HCT116 (cell line): ENCODE measurements at regions not wholly inside any gene's neighbourhood (a gene's known extent, or its start where the extent isn't known, plus 50 kb on each side); places are given as distances from the start of the nearest gene placed in this dataset.

Experiments
- ATAC-seq: fragments of 200-7000 bp; cut with Tn5 transposase; 2 replicates; pipeline ENCODE4 v1.9.1; 2020; ENCODE audit warnings: mild to moderate bottlenecking, moderate library complexity
- BruUV-seq: library from RNA; stranded (reverse); fragments of 400-500 nt; replicated peaks from 2 replicates; lab custom pipeline; 2021; lab: Mats Ljungman, UMichigan
- CTCF ChIA-PET: fragments of 300-600 bp; sonication (Branson Sonifier 250); formaldehyde crosslinking; loops from one replicate; lab custom pipeline; 2021; ENCODE audit warnings: antibody characterized with exemption; lab: Charles Lee
- POLR2A ChIA-PET: fragments of 300-600, 350-600 bp; sonication (Branson Sonifier 250); formaldehyde crosslinking; loops from one replicate; lab custom pipeline; 2021; ENCODE audit warnings: antibody characterized with exemption; lab: Charles Lee
- RAD21 ChIA-PET, 2 experiments: fragments of 300-600 bp; sonication (Branson Sonifier 250); formaldehyde crosslinking; loops; one replicate each; lab custom pipeline; 2023; ENCODE audit warnings: low total read pairs in 2 of 2; ENCODE audit not compliant: uncharacterized antibody in 2 of 2, unreplicated experiment in 2 of 2, low non-redundant PET in 1 of 2; lab: Charles Lee
- DNase-seq: peaks from one replicate; pipeline ENCODE4 v3.0.0-alpha.2; 2010; ENCODE audit warnings: low read depth, low spot score
- H2AFZ ChIP-seq: fragments of 200-600 bp; shearing (Covaris generic), sonication (generic); 2 replicates; pipeline ENCODE4 v1.6.1; 2017; ENCODE audit warnings: low read depth, mixed run types, mixed read lengths, antibody characterized with exemption, low read length; ENCODE audit not compliant: poor library complexity, severe bottlenecking
- H3K27ac ChIP-seq: 2 replicates; pipeline ENCODE4 v1.5.1; 2012; ENCODE audit warnings: low read depth, low read length
- H3K27me3 ChIP-seq: fragments of 200-600 bp; sonication (generic); 2 replicates; pipeline ENCODE4 v1.6.1; 2016; ENCODE audit warnings: mixed run types, low read length, mixed read lengths; ENCODE audit not compliant: insufficient read depth
- H3K36me3 ChIP-seq, 2 experiments: fragments of 200-500 bp in 1 of 2; fragments of 200-600 bp in 1 of 2; sonication (Bioruptor generic) in 1 of 2; sonication (generic) in 1 of 2; 2 replicates each; pipeline versions ENCODE4 v1.5.1 to v1.6.1; 2014 to 2016; ENCODE audit warnings: low read length in 2 of 2, inconsistent platforms in 1 of 2, mixed read lengths in 1 of 2, mixed run types in 1 of 2; ENCODE audit not compliant: insufficient read depth in 2 of 2, control insufficient read depth in 1 of 2
- H3K4me1 ChIP-seq, 2 experiments: fragments of 200-600 bp in 1 of 2; sonication (generic) in 1 of 2; 2 replicates each; pipeline versions ENCODE4 v1.5.1 to v1.6.1; 2012 to 2017; ENCODE audit warnings: low read length in 2 of 2, inconsistent platforms in 1 of 2, mild to moderate bottlenecking in 1 of 2, mixed read lengths in 1 of 2, mixed run types in 1 of 2, moderate library complexity in 1 of 2; ENCODE audit not compliant: insufficient read depth in 2 of 2, control insufficient read depth in 1 of 2
- H3K4me2 ChIP-seq: fragments of 200-600 bp; sonication (generic); 2 replicates; pipeline ENCODE4 v1.6.1; 2017; ENCODE audit warnings: mixed run types, low read length, mixed read lengths
- H3K4me3 ChIP-seq, 2 experiments: fragments of 200-600 bp in 1 of 2; sonication (generic) in 1 of 2; replicated peaks in 1 of 2; 2 replicates each; pipeline ENCODE4 v1.5.1; 2011 to 2016; ENCODE audit warnings: low read length in 2 of 2, control low read depth in 1 of 2, low read depth in 1 of 2, mild to moderate bottlenecking in 1 of 2, mixed read lengths in 1 of 2, mixed run types in 1 of 2
- H3K79me2 ChIP-seq: fragments of 200-600 bp; sonication (generic); 2 replicates; pipeline ENCODE4 v1.6.1; 2017; ENCODE audit warnings: mild to moderate bottlenecking, mixed run types, low read length, moderate library complexity, mixed read lengths; ENCODE audit not compliant: insufficient read depth
- H3K9ac ChIP-seq: fragments of 200-600 bp; sonication (generic); 2 replicates; pipeline ENCODE4 v1.6.1; 2016; ENCODE audit warnings: low read length, mixed read lengths
- H3K9me2 ChIP-seq: fragments of 200-600 bp; sonication (generic), shearing (Covaris generic); 2 replicates; pipeline ENCODE4 v1.6.1; 2017; ENCODE audit warnings: mixed run types, mild to moderate bottlenecking, moderate library complexity; ENCODE audit not compliant: insufficient read depth
- H3K9me3 ChIP-seq, 2 experiments: fragments of 200-500 bp in 1 of 2; fragments of 200-600 bp in 1 of 2; sonication (Bioruptor generic) in 1 of 2; sonication (generic) in 1 of 2; 2 replicates each; pipeline ENCODE4 v1.6.1; 2014 to 2017; ENCODE audit warnings: low read length in 2 of 2, mixed read lengths in 2 of 2, inconsistent platforms in 1 of 2, low read depth in 1 of 2, mild to moderate bottlenecking in 1 of 2, mixed run types in 1 of 2, moderate library complexity in 1 of 2; ENCODE audit not compliant: control insufficient read depth in 1 of 2, insufficient read depth in 1 of 2
- H4K20me1 ChIP-seq: fragments of 200-600 bp; sonication (generic), shearing (Covaris generic); 2 replicates; pipeline ENCODE4 v1.6.1; 2017; ENCODE audit warnings: mixed run types, mild to moderate bottlenecking, moderate library complexity; ENCODE audit not compliant: insufficient read depth
- ATF3 ChIP-seq: IDR thresholded peaks from 2 replicates; pipeline ENCODE4 v1.6.1; 2012
- CEBPB ChIP-seq: IDR thresholded peaks from 2 replicates; pipeline ENCODE4 v1.6.1; 2012; ENCODE audit warnings: low read depth
- CTCF ChIP-seq, 3 experiments: fragments of 200-600 bp in 1 of 3; sonication (generic) in 1 of 3; IDR thresholded peaks in 2 of 3; conservative IDR thresholded peaks in 1 of 3; 2 replicates each; pipeline ENCODE4 v1.5.1; 2012 to 2017; ENCODE audit warnings: low read depth in 2 of 3, low read length in 2 of 3, antibody characterized with exemption in 1 of 3, borderline replicate concordance in 1 of 3, control low read depth in 1 of 3, mild to moderate bottlenecking in 1 of 3, mixed read lengths in 1 of 3, mixed run types in 1 of 3, moderate library complexity in 1 of 3; ENCODE audit not compliant: insufficient read depth in 1 of 3
- EGR1 ChIP-seq: IDR thresholded peaks from 2 replicates; pipeline ENCODE4 v1.6.1; 2012; ENCODE audit warnings: low read depth
- ELF1 ChIP-seq: IDR thresholded peaks from 2 replicates; pipeline ENCODE4 v1.6.1; 2012; ENCODE audit warnings: low read depth, borderline replicate concordance
- EZH2 ChIP-seq: fragments of 200-600 bp; sonication (generic); IDR thresholded peaks from 2 replicates; pipeline ENCODE4 v1.6.1; 2017; ENCODE audit warnings: antibody characterized with exemption, mixed run types
- EZH2phosphoT487 ChIP-seq: fragments of 200-600 bp; IDR thresholded peaks from 2 replicates; pipeline ENCODE4 v1.6.1; 2018; ENCODE audit warnings: antibody characterized with exemption, borderline replicate concordance
- FOSL1 ChIP-seq: IDR thresholded peaks from 2 replicates; pipeline ENCODE4 v1.6.1; 2012; ENCODE audit warnings: low read depth
- JUND ChIP-seq: IDR thresholded peaks from 2 replicates; pipeline ENCODE4 v1.6.1; 2012
- MAX ChIP-seq: IDR thresholded peaks from 2 replicates; pipeline ENCODE4 v1.6.1; 2012
- POLR2A ChIP-seq: IDR thresholded peaks from 2 replicates; pipeline ENCODE4 v1.7.0; 2011; ENCODE audit warnings: borderline replicate concordance; ENCODE audit not compliant: insufficient read depth, insufficient read length; ENCODE audit errors: extremely low read depth
- RAD21 ChIP-seq: IDR thresholded peaks from 2 replicates; pipeline ENCODE4 v1.6.1; 2012; ENCODE audit warnings: low read depth, mild to moderate bottlenecking
- REST ChIP-seq: IDR thresholded peaks from 2 replicates; pipeline ENCODE4 v1.6.1; 2012; ENCODE audit warnings: low read depth
- SIN3A ChIP-seq: IDR thresholded peaks from 2 replicates; pipeline ENCODE4 v1.6.1; 2012; ENCODE audit warnings: low read depth
- SP1 ChIP-seq: IDR thresholded peaks from 2 replicates; pipeline ENCODE4 v1.6.1; 2012; ENCODE audit warnings: low read depth
- SRF ChIP-seq: IDR thresholded peaks from 2 replicates; pipeline ENCODE4 v1.6.1; 2012; ENCODE audit warnings: low read depth
- TCF7L2 ChIP-seq: IDR thresholded peaks from 2 replicates; pipeline ENCODE4 v1.7.0; 2011; ENCODE audit warnings: borderline replicate concordance, inconsistent platforms; ENCODE audit not compliant: insufficient read depth, insufficient read length; ENCODE audit errors: extremely low read depth
- ZFX ChIP-seq: fragments of 450-650 bp; IDR thresholded peaks from 2 replicates; pipeline ENCODE4 v1.6.1; 2017
- ZNF274 ChIP-seq: fragments of 200-500 bp; sonication (Bioruptor generic); IDR thresholded peaks from 2 replicates; pipeline ENCODE4 v1.6.1; 2014; ENCODE audit warnings: mild to moderate bottlenecking, low read depth, low read length, inconsistent platforms
- intact Hi-C: fragments of 100-400 bp; cut with micrococcal nuclease; formaldehyde crosslinking; loops from 2 replicates; pipeline ENCODE4 v1.10.0; 2022

GRCh38 chr5:27275345-27275744, 237.0 kb upstream of the CDH9 start:
- ATAC-seq (no peak), DNase-seq (no peak)
- no peaks in the 10 kb centered on the region for H3K9me2 ChIP-seq
- H3K27ac ChIP-seq = no peak overlapping the region
- ChIA-PET POLR2A (no interaction called here), CTCF (no interaction called here), RAD21 (no interaction called here)
- H3K9me3 ChIP-seq = peaks cover 12 to 22% of the 10 kb centered on the region in 2 experiments; a peak in 3 of 4 replicates
- intact Hi-C loops = no loop called here
- no peak overlapping the region for H3K4me3 ChIP-seq
- no peaks in the 10 kb centered on the region for H3K4me1 ChIP-seq
- TF ChIP-seq ATF3 = no peak
- no peak for TF ChIP-seq SP1
- no peak for TF ChIP-seq EGR1
- TF ChIP-seq ZNF274 = no peak
- no peak for TF ChIP-seq RAD21
- no peak for TF ChIP-seq FOSL1
- TF ChIP-seq POLR2A = no peak
- TF ChIP-seq CEBPB = no peak
- no peak for TF ChIP-seq CTCF (IDR thresholded peaks at IDR 0.05 in 2 of 3, conservative IDR thresholded peaks at IDR 0.05 in 1 of 3; ENCODE audit: borderline replicate concordance in 1 of 3, insufficient read depth in 1 of 3, low read depth in 2 of 3, low read length in 2 of 3)
- TF ChIP-seq SIN3A = no peak
- no peak for TF ChIP-seq ELF1
- H3K36me3 ChIP-seq = no peaks in the 10 kb centered on the region
- no peaks in the 10 kb centered on the region for H4K20me1 ChIP-seq
- H2AFZ ChIP-seq = no peak overlapping the region
- H3K27me3 ChIP-seq = no peaks in the 10 kb centered on the region
- no TSS peak for BruUV-seq
- H3K4me2 ChIP-seq = no peak overlapping the region
- no peak overlapping the region for H3K9ac ChIP-seq
- H3K79me2 ChIP-seq = no peaks in the 10 kb centered on the region

GRCh38 chr5:27269766-27270165, 231.4 kb upstream of the CDH9 start:
- TF ChIP-seq POLR2A (no peak), ZNF274 (no peak), TCF7L2 (no peak), SRF (no peak), MAX (no peak), JUND (no peak), SIN3A (no peak), FOSL1 (no peak), EZH2 (no peak), EZH2phosphoT487 (no peak), ZFX (no peak), REST (no peak)
- Histone ChIP-seq H3K27ac (no peak overlapping the region), H2AFZ (no peak overlapping the region), H3K9ac (no peak overlapping the region), H3K4me2 (no peak overlapping the region), H3K9me2 (no peaks in the 10 kb centered on the region), H3K79me2 (no peaks in the 10 kb centered on the region), H3K27me3 (no peaks in the 10 kb centered on the region), H3K9me3 (peaks cover 10% of the 10 kb centered on the region in 2 experiments; a peak in 2 of 4 replicates), H3K36me3 (no peaks in the 10 kb centered on the region), H3K4me1 (no peaks in the 10 kb centered on the region), H4K20me1 (no peaks in the 10 kb centered on the region), H3K4me3 (no peak overlapping the region)
- no peak for ATAC-seq
- intact Hi-C loops = no loop called here
- ChIA-PET CTCF (no interaction called here), POLR2A (no interaction called here), RAD21 (no interaction called here)
- no peak for DNase-seq
- no TSS peak for BruUV-seq
